ENCODE measurements at regions not wholly inside any gene's neighbourhood (a gene's known extent, or its start where the extent isn't known, plus 50 kb on each side); places are given as distances from the start of the nearest gene placed in this dataset.

- intact Hi-C loops (cut with micrococcal nuclease; ENCODE audit: unreplicated experiment), result no loop called here
- no peak for DNase-seq
- Mint-ChIP-seq H3K4me1 (ENCODE audit: low read depth, unreplicated experiment) (no peaks in the 10 kb centered on the region), H3K4me3 (ENCODE audit: low read depth, unreplicated experiment) (no peak overlapping the region), H3K9me3 (ENCODE audit: low read depth, unreplicated experiment) (peaks cover 3% of the 10 kb centered on the region), H3K36me3 (ENCODE audit: insufficient read depth, unreplicated experiment) (no peaks in the 10 kb centered on the region), H3K27me3 (ENCODE audit: unreplicated experiment) (no peaks in the 10 kb centered on the region), H3K27ac (ENCODE audit: unreplicated experiment) (no peak overlapping the region)
- TF ChIP-seq CTCF (IDR thresholded peaks at IDR 0.05; ENCODE audit: unreplicated experiment), result no peak
- CTCF ChIA-PET, result no interaction called here
- BruUV-seq (replicated peaks), result no TSS peak
Observed at GRCh38 chr3:94596887-94597566, 534.2 kb downstream of the NSUN3 start.

DNA sequence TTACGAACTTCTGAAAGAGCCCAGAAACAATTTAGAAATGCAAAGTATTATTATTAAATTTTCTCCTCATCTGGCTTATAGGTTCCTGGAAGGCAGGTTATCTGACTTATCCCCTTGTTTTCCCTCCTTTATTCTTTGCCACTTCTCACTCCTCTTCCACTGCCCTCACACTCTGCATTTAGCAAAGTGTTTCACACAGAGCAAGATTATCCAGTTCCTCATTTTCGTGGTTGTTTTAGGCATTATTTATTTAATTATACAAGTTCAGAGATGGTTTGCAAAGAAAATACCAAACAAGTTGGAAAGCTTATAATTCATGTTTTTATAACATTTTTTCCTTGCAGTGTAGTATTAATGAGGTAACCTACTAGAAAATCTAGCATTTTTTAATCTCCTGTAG, 544.9 kb downstream of the NSUN3 start:
- H3K36me3 Mint-ChIP-seq (ENCODE audit: insufficient read depth, unreplicated experiment), result no peaks in the 10 kb centered on the region
- DNase-seq, result no peak
- CTCF ChIA-PET, result interaction anchor here (0.6 kb wide), 1 partner anchor 83 kb away, joined by 3 read pairs; no protein-coding TSS in a partner anchor
- TF ChIP-seq CTCF (IDR thresholded peaks at IDR 0.05; ENCODE audit: unreplicated experiment), result no peak
- BruUV-seq (replicated peaks), result no TSS peak
- intact Hi-C loops (cut with micrococcal nuclease; ENCODE audit: unreplicated experiment), result no loop called here
- H3K27me3 Mint-ChIP-seq (ENCODE audit: unreplicated experiment), result no peaks in the 10 kb centered on the region
- H3K9me3 Mint-ChIP-seq (ENCODE audit: low read depth, unreplicated experiment), result peaks cover 2% of the 10 kb centered on the region
- no peak overlapping the region for H3K27ac Mint-ChIP-seq (ENCODE audit: unreplicated experiment)
- H3K4me3 Mint-ChIP-seq (ENCODE audit: low read depth, unreplicated experiment), result no peak overlapping the region
- no peaks in the 10 kb centered on the region for H3K4me1 Mint-ChIP-seq (ENCODE audit: low read depth, unreplicated experiment)

DNA sequence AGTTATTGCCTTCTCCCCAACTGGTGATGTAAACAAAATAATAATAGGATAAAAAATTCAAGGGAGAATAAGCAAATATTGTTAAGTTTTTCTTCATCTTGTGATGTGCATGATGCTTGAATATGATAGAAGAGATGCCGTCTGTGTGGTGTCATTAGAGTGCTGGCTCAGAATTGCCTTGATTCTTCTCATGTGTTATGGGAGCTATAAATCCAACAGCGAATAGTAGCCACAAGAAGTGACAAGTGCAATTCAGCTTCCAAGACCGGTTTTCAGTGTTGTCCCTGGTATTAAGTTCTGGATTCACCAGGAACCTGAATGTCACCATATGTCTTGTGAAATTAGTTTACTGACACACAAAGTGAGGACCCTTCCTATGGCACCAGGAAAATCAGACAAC, 547.0 kb downstream of the NSUN3 start:
- intact Hi-C loops (cut with micrococcal nuclease; ENCODE audit: unreplicated experiment), result no loop called here
- CTCF ChIA-PET, result no interaction called here
- no peak for DNase-seq
- H3K36me3 Mint-ChIP-seq (ENCODE audit: insufficient read depth, unreplicated experiment), result no peaks in the 10 kb centered on the region
- no peaks in the 10 kb centered on the region for H3K27me3 Mint-ChIP-seq (ENCODE audit: unreplicated experiment)
- H3K9me3 Mint-ChIP-seq (ENCODE audit: low read depth, unreplicated experiment), result peaks cover 2% of the 10 kb centered on the region
- peaks cover 9% of the 10 kb centered on the region for H3K4me1 Mint-ChIP-seq (ENCODE audit: low read depth, unreplicated experiment)
- H3K4me3 Mint-ChIP-seq (ENCODE audit: low read depth, unreplicated experiment), result no peak overlapping the region
- no peak overlapping the region for H3K27ac Mint-ChIP-seq (ENCODE audit: unreplicated experiment)
- no TSS peak for BruUV-seq (replicated peaks)
- TF ChIP-seq CTCF (IDR thresholded peaks at IDR 0.05; ENCODE audit: unreplicated experiment), result no peak

- Mint-ChIP-seq H3K9me3 (ENCODE audit: low read depth, unreplicated experiment) (peaks cover 2% of the 10 kb centered on the region), H3K27me3 (ENCODE audit: unreplicated experiment) (no peaks in the 10 kb centered on the region), H3K4me3 (ENCODE audit: low read depth, unreplicated experiment) (no peak overlapping the region), H3K36me3 (ENCODE audit: insufficient read depth, unreplicated experiment) (no peaks in the 10 kb centered on the region), H3K4me1 (ENCODE audit: low read depth, unreplicated experiment) (peaks cover 10% of the 10 kb centered on the region), H3K27ac (ENCODE audit: unreplicated experiment) (no peak overlapping the region)
- BruUV-seq (replicated peaks), result no TSS peak
- no peak for DNase-seq
- CTCF ChIA-PET, result no interaction called here
- TF ChIP-seq CTCF (IDR thresholded peaks at IDR 0.05; ENCODE audit: unreplicated experiment), result no peak
- intact Hi-C loops (cut with micrococcal nuclease; ENCODE audit: unreplicated experiment), result no loop called here
Observed at GRCh38 chr3:94611596-94611995, 548.7 kb downstream of the NSUN3 start.
